ENCODE measurements at regions not wholly inside any gene's neighbourhood (a gene's known extent, or its start where the extent isn't known, plus 50 kb on each side); places are given as distances from the start of the nearest gene placed in this dataset.

DNA sequence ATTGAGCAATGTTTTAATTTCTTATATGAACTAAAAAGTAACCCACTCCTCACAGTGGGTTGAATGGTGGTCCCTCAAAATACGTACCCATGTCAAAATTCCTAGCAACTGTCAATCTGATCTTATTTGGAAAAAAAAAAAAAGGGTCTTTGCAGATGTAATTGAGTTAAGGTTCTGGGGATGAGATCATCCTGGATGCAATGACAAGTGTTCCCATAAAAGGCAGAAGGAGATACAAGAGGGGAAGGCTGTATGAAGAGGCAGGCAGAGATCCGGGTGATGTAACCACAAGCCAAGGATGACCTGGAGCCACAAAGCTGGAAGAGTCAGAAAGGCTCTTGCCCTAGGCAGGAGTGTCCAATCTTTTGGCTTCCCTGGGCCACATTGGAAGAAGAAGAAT is 516.3 kb upstream of the MKI67 start:
- DNase-seq (ENCODE audit: low read depth), result peak; percentile 66

DNA sequence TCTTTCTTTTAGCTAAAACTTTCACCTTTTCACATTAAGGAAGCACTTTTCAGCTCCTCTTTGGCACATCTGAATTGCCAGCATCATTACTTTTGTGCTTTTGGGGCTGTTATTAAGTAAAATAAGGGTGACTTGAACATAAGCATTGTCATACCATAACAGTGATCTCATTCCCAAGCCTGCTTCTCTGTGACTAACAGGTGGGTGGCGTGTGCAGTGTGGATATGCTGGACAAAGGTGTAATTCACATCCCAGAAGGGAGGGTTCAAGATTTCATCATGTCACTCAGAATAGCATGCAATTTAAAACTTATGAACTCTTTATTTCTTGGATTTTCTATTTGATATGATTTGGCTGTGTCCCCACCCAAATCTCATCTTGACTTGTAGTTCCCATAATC is 517.4 kb upstream of the MKI67 start:
- peak; percentile 18 for DNase-seq (ENCODE audit: low read depth)

DNA sequence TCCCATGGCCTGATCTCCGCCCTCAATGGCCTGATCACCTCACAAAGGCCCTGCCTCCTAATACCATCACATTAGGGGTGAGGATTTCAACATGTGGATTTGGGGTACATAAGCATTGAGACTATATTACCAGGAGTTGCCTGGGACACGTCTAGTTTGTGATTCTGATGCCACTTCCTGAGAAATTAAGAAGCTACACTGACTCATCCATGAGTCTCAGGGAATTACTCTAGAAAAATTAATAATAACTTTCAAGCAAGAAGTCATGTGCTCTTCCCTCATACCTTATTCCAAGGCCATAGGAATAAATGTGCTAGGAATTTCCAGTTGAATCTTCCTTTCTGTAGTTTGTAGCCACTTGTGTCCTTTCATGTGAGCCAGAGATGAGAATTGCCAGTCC is 519.3 kb upstream of the MKI67 start:
- peak; percentile 10 for DNase-seq (ENCODE audit: low read depth)

DNA sequence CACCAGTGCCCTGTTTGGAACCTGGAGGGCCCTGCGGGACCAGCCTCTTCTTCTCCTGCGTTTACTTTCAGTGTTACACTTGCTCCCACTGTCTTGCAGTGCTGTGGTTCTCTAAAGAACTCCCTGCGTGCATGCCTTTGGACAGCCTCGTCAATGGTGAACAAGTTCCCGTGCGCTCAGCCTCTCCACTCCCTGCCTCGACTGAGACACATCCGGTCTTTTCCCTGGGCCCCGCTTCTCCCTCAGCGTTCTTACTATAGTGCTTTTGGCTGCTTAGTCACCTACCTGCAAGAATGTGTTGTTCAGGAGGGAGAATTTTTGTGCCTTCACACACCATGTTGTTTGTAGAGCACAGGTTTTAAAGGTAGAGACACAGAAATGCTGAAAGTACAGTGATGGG is 520.7 kb upstream of the MKI67 start:
- no peak for DNase-seq (ENCODE audit: low read depth)

DNA sequence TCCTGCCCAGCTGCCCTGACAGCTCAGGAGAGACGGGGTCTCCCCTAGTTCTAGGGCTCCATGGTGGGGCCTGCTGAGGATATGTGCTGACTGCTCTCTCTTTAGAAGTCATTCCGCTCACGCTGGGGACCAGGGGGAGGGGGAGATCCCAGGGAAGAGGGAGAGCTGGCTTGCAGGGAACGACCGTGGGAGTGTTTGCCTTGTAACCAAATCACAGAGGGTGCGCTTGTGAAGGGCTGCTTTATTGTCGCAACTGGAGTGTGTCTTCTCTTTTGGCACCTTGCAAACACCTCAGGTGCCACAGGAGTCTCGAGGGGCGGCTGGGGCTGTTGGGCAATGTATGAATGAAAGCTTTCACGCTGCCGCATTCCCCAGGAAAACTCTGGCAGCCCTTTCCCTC is 531.3 kb upstream of the MKI67 start:
- no peak for DNase-seq (ENCODE audit: low read depth)

DNA sequence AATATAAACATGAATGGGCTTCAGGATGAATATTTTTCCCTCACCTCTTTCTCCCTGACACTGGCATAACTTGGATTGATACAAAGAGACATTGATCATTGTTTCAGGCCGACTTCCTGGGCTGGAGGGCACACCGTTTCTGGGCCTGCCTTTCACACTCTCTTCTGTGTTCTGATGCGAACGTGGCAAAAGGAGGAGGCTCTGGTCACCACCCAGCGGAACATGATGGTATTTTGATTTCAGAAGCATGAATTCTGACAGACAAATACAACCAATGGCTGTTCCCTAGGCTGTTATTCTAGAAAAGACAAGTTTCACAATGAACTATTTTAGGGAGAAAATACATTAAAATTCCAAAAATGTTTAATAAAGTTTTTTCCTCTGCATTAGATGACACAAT is 534.5 kb upstream of the MKI67 start:
- DNase-seq (ENCODE audit: low read depth), result peak; percentile 37

DNA sequence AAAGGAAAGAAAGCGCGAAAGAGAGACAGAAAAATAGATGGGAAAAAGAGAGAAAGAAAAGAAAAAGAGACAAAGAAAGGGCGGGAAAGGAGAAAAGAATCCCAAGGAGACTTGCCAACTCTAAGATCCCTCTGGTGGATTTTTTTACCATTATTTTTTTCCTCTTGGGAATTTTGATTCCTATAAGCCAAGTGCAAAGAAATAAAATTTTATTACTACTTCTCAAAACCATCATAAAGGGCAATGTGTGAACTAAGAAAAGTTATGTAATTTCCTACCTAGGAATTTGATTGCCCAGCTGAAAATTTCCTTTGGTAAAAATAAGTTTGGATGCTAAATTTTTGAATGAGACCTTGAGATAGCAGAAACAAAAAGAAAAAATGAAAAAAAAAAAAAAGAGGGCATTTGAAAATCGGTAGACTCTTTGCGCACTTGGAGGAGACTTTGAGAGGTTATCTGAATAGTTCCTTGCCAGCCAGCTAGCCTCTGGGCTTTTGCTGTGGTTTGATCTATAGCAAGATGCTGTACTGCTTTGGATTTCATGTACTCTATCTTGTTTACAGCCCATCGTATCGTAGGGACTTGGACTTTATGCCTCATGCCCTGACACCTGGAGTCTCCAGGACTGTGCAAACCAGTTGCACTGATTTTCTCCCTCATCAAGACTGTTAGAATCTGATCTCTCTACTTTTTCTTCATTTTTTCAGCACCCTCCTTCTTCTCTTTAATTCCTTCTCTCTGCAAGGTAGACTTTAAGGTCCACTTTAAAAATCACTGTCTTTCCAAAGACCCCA is 535.4 kb upstream of the MKI67 start:
- DNase-seq (ENCODE audit: low read depth), result no peak

DNA sequence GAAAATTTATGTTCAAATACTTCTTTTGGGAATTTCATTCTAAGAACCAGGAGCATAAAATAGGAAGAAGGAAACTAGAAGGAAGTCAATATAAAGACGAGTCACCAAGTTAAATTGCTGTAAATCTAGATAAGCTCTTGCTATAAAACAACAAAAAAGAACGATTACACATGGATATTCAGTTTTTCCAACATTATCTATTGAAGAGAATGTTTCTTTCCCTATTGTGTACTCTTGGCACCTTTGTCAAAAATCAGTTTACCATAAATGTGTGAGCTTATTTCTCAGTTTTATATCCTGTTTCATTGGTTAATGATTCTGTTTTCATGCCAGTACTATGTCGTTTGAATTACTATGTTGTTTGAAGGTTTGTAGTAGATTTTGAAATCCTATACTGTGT is 536.3 kb upstream of the MKI67 start:
- DNase-seq (ENCODE audit: low read depth), result no peak

DNA sequence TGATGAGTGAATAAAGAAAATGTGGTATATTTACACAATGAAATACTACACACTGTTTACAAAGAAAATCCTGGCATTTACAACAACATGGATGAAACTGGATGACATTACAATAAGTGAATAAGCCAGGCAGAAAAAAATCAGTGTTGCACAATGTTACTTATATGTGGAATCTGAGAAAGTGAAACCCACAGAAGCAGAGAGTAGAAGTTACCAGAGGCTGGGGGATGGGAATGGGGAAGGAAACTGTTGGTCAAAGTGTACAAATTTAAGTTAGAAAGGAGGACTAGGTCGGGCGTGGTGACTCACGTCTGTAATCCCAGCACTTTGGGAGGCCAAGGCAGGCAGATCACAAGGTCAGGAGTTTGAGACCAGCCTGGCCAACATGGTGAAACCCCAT is 538.5 kb upstream of the MKI67 start:
- peak; percentile 5 for DNase-seq (ENCODE audit: low read depth)

DNA sequence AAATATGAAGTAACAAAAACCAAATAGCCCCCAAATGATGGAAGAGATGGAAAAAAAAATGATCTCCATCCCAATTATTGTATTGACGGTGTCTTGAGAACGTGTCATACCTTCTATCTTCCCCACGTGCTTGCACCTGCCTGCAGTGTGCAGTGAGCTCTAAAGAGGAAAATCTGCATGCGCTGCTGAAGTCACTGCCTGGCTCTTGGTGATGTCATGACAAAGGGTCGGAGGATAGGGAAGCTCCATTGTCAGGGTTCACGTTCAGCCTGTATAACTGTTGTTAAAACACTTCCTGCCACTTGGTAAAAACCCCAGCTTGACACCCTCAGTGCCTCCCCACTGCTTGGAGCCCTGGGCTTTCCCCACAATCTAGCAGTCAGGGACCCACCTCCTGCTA is 549.2 kb upstream of the MKI67 start:
- no peak for DNase-seq (ENCODE audit: low read depth)

DNA sequence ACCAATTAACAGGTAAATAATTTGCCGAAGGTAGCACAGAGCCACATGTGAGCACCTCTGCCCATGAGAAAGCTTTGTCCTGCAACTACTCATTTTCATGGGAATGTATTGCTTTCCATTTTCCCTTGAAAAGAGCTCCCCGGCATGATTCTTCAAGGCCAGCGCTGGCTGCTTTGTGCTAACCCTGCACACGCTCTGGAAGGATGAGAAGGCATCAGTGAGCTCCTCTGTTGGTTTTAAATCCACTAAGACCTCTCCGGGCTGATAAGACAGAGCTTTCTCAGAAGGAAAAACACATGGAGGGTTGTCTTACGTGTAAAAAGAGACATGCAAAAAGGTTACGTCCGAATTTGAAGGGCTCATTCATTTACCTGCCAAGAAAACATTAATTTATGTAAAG is 553.9 kb upstream of the MKI67 start:
- DNase-seq (ENCODE audit: low read depth), result no peak

DNA sequence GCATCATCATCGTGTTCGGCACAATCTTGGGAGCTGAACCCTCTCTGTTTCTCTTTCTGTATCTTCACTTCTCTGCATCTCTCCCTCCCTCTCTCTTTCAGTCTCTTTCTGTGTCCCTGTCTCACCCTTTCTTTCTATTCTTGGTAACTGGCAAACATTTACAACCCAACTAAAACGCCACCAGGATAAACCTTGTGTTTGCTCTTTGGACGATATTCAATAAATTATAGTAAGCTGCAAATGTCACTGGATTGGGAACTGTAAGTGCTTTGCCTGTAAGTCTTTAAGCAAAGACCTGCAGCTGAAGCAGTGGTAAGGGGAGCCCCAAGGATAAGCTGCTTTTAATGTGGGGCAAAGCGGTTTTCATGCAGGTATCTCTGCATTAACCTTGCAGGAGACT is 558.0 kb upstream of the MKI67 start:
- no peak for DNase-seq (ENCODE audit: low read depth)

DNA sequence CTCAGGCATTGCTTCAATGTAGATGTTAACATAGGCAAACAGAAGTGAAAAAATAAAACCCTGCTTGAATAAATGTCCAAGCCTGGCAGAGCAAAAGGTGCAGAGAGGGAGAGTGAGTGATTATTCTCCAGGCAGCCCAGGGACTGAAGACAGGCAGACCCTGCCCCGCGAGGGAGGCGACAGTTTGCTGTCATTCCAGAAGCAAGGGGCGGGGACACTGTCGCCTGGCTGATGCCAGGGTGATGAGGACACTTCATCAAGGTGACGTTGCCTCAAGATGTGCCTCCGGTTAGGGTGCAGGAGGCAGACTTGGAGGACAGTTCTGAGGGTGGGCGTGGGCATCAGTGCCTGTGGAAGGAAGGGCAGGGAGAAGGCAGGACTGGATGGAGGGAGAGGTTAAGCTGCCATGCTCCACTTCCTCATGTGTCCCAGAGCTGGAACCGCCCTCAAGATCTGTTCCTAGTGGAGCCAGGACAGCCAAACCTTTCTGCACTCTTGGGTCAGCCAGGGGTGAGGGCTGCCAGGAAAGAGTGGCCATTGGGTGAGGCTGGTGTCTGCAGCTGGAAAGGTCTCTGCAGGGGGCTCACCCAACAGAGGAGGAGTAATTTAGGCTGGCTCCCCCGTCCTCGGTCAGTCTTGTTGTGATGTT is 560.5 kb upstream of the MKI67 start:
- no peak for DNase-seq (ENCODE audit: low read depth)

DNA sequence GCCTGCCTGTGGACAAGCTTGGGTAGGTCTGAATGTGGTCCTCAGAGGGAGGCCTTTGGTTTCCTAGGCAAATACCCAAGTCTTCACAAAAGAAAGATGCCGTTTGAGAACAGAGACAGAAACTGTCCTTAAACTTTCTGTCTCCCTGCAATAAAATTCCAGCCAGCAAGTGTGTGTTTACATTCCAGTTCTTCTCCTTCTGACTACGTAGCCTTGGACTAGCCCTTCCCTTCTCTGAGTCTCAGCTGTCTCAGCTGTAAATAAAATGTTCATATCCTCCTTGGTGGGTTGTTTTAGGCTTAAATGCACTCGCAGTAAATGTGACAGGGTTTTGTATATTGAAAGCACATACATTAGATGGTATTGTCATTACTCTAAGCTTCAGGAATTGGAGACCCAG is 561.2 kb upstream of the MKI67 start:
- DNase-seq (ENCODE audit: low read depth), result no peak

DNA sequence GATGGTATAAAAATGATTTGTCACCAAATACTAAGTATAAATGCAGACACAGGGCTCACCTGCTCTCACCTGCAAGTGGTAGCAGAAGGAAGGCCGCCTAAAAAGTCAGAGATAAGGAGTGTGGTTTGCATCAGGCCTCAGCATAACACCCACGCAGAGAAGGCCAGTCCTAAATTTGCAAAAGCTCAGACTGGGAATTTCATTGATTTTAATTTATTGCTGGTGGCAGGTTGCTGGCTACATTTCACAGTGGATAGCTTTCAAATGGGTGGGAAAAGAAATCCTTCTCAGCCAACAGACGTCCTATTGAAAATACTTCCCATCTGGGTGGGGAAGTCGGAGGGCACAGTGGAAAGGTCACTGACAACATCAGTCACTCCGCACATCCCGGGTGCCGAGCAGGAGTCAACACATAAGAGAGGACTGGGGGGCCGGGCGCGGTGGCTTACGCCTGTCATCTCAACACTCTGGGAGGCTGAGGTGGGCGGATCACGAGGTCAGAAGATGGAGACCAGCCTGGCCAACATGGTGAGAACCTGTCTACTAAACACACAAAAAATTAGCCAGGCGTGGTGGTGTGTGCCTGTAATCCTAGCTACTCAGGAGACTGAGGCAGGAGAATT is 561.8 kb upstream of the MKI67 start:
- no peak for DNase-seq (ENCODE audit: low read depth)

DNA sequence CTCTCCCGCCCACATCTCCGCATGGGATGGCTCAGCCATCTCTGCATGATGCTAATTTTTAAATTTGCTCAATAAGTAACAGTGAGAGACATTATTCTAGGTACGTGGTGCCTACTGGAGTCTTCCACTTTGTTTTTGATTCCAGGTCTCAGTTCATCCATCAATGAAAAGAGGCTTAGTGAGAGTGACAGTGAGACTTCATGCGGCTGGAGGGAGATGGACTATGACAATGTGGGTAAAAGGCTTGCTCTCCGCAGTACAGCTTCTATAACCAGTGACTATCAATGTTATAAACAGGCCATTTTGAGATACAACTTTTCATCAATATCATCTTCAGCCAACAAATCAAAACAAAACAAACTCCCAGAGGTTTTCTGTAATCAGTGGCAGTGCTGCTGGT is 563.4 kb upstream of the MKI67 start:
- DNase-seq (ENCODE audit: low read depth), result no peak

DNA sequence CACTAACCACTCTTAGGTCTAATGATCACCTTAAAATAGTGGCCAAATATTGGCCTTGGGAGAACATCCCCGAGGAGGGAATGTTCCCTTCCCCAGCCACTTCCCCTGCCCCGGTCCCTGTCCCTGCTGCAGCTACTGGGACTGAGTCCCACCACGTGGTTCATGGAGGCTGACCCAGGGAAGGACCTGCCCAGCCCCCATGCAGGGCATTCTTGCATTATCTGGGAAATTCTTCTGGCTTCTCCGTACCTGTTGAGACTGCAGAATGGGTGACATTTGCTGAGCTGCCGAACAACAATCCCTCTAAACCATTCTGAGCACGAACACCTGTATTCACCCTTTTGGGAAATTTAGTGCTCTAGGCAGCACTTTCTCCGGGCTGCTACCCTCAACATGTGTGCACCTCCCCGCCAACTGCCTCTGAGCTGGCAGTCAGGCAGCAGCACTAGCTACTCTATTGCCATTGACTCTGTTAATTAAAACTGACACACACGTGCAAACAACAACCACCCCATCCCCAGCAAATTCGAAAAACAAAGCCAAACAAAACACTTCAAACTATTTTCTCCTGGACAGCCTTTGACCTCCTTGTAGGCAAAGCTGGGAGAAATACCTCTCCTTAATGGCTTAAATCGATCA is 567.4 kb upstream of the MKI67 start:
- DNase-seq (ENCODE audit: low read depth), result no peak

DNA sequence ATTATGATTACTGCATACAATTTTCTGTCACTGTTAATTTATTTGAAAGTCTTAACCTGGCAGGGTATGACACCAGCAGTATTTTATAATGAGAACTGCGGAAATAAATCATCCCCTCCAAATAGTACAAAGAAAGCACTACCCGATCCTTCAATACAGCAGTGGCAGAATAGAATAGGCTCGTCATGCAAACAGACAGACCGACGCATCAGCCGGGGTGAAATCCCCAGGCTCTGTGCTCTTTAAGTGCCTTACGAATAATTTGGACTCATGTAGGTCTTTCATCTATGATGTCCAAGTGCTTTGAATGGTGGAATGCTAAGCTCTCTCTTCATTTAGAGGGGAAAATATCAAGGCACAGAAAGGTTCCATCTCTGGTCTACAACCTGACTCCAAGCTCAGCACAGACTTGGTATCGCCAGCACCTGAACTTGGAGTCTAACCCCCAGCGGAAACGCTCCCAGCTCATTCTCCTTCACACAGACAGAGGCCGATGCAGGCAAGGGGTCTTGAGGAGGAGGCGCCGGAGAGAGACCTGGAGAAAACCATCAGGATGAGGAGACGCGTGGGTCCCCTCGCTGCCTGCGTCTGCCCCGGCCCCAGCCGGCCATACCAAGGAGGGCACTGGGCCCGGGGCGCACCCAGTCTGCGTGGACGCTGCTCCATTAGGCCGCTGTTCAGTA is 568.1 kb upstream of the MKI67 start:
- DNase-seq (ENCODE audit: low read depth), result no peak

DNA sequence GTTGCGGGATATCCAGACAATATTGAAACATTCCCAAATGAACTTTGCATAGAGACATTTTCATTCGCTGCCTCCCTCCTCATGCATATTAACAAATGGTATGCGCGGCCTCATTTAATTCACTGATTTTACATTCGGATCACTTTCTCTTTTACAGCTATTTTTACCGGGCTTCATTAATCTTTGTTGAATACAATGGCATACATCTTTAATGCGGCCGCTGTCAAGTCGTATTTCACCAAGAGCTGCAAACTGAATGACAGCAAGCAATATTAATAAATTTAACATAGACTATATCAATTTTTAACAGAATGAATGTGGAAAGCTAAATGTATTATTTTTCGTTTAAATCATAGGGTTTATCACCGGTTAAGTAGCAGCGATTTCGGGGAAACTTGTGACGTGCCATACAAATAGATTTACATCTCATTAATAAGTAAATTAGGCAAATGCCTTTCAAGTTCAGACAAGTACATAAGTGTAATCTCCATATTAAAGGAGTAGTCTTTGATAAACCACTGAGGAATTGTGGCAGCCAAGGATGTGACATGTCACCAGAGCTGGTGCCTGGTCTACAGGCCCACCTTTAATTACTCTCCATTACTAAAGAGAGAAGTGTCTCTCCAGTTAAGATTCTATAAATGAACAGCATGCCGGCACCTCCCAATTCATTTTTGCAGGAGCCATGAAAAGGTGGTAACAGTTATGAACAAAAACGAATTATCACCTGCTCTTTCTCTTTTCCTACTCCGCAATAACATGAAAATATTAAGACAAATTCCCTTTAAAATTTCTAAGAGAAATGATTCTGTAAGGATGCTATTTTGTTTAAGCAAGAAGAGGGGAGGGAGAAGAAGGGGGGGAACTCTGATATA is 568.9 kb upstream of the MKI67 start:
- no peak for DNase-seq (ENCODE audit: low read depth)

DNA sequence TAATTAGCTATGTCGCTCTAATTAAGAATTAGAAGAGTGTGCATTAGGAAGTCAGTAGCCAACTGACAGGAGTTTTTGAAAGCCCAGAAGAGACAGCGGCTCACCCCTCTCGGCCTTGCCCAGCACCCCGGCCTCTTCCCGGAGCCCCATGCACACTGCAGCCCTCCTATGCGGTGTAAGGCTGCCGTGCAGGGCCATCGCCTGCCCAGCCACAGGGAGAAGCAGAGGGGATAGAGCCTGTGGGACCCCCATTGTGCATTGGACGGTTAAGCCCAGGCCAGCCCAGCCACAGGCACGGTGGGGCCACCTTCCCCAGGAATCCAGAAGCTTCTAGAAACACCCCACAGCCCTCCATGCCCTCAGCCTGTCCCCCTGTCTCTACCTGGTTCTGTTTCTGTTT is 569.7 kb upstream of the MKI67 start:
- DNase-seq (ENCODE audit: low read depth), result no peak

DNA sequence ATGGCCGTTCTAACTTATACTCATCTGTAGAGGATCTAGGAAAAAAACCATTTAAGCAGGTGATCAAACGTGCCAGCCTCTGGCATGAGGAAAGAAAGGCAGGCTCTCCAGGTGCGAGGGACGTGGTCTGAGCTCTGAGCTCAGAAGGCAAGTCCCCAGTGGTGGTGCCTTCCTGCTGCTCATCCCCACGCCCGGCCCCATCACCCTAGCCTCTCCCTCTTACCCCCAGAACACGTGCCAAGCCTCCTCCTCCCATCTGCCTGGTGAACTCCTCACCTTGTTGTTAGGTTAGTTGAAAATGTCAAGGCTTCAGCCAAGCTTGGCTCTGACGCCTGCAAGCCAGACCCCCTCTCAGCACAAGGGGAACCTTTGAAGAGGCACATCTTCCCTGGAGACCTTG is 571.2 kb upstream of the MKI67 start:
- no peak for DNase-seq (ENCODE audit: low read depth)
